ENCODE measurements at regions not wholly inside any gene's neighbourhood (a gene's known extent, or its start where the extent isn't known, plus 50 kb on each side); places are given as distances from the start of the nearest gene placed in this dataset.

GRCh38 chr5:167639273-167639672 lies 652.2 kb upstream of the WWC1 start:
- Histone ChIP-seq H3K4me3 (ENCODE audit: low read length in 3 of 3) (no peak overlapping the region), H3K4me1 (ENCODE audit: control insufficient read depth in 3 of 3, insufficient read depth in 3 of 3, low read length in 3 of 3) (no peaks in the 10 kb centered on the region), H3K9ac (ENCODE audit: low read depth in 1 of 3, low read length in 3 of 3) (no peak overlapping the region), H3K27me3 (ENCODE audit: control insufficient read depth in 3 of 3, insufficient read depth in 3 of 3, low read length in 3 of 3) (no peaks in the 10 kb centered on the region), H3K9me3 (ENCODE audit: control insufficient read depth in 3 of 3, low read length in 3 of 3) (no peaks in the 10 kb centered on the region), H3K36me3 (ENCODE audit: control insufficient read depth in 3 of 3, insufficient read depth in 3 of 3, low read length in 3 of 3) (no peaks in the 10 kb centered on the region), H3K27ac (ENCODE audit: low read depth, low read length) (no peak overlapping the region)

GRCh38 chr5:167639766-167640165 lies 651.7 kb upstream of the WWC1 start:
- H3K27me3 ChIP-seq (ENCODE audit: control insufficient read depth in 3 of 3, insufficient read depth in 3 of 3, low read length in 3 of 3) = no peaks in the 10 kb centered on the region
- no peak overlapping the region for H3K9ac ChIP-seq (ENCODE audit: low read depth in 1 of 3, low read length in 3 of 3)
- H3K9me3 ChIP-seq (ENCODE audit: control insufficient read depth in 3 of 3, low read length in 3 of 3) = no peaks in the 10 kb centered on the region
- H3K36me3 ChIP-seq (ENCODE audit: control insufficient read depth in 3 of 3, insufficient read depth in 3 of 3, low read length in 3 of 3) = no peaks in the 10 kb centered on the region
- no peaks in the 10 kb centered on the region for H3K4me1 ChIP-seq (ENCODE audit: control insufficient read depth in 3 of 3, insufficient read depth in 3 of 3, low read length in 3 of 3)
- no peak overlapping the region for H3K4me3 ChIP-seq (ENCODE audit: low read length in 3 of 3)
- no peak overlapping the region for H3K27ac ChIP-seq (ENCODE audit: low read depth, low read length)

GRCh38 chr5:167642181-167642580 lies 649.3 kb upstream of the WWC1 start:
- Histone ChIP-seq H3K9ac (ENCODE audit: low read depth in 1 of 3, low read length in 3 of 3) (no peak overlapping the region), H3K4me3 (ENCODE audit: low read length in 3 of 3) (no peak overlapping the region), H3K36me3 (ENCODE audit: control insufficient read depth in 3 of 3, insufficient read depth in 3 of 3, low read length in 3 of 3) (no peaks in the 10 kb centered on the region), H3K4me1 (ENCODE audit: control insufficient read depth in 3 of 3, insufficient read depth in 3 of 3, low read length in 3 of 3) (no peaks in the 10 kb centered on the region), H3K27ac (ENCODE audit: low read depth, low read length) (no peak overlapping the region), H3K27me3 (ENCODE audit: control insufficient read depth in 3 of 3, insufficient read depth in 3 of 3, low read length in 3 of 3) (no peaks in the 10 kb centered on the region), H3K9me3 (ENCODE audit: control insufficient read depth in 3 of 3, low read length in 3 of 3) (no peaks in the 10 kb centered on the region)

- no peak overlapping the region for H3K9ac ChIP-seq (ENCODE audit: low read depth in 1 of 3, low read length in 3 of 3)
- H3K27me3 ChIP-seq (ENCODE audit: control insufficient read depth in 3 of 3, insufficient read depth in 3 of 3, low read length in 3 of 3) = no peaks in the 10 kb centered on the region
- H3K4me1 ChIP-seq (ENCODE audit: control insufficient read depth in 3 of 3, insufficient read depth in 3 of 3, low read length in 3 of 3) = no peaks in the 10 kb centered on the region
- H3K27ac ChIP-seq (ENCODE audit: low read depth, low read length) = no peak overlapping the region
- no peak overlapping the region for H3K4me3 ChIP-seq (ENCODE audit: low read length in 3 of 3)
- no peaks in the 10 kb centered on the region for H3K36me3 ChIP-seq (ENCODE audit: control insufficient read depth in 3 of 3, insufficient read depth in 3 of 3, low read length in 3 of 3)
- no peaks in the 10 kb centered on the region for H3K9me3 ChIP-seq (ENCODE audit: control insufficient read depth in 3 of 3, low read length in 3 of 3)
Measured at GRCh38 chr5:167642779-167643517, 648.5 kb upstream of the WWC1 start.

GRCh38 chr5:167643631-167644280 lies 647.7 kb upstream of the WWC1 start:
- no peaks in the 10 kb centered on the region for H3K9me3 ChIP-seq (ENCODE audit: control insufficient read depth in 3 of 3, low read length in 3 of 3)
- H3K27me3 ChIP-seq (ENCODE audit: control insufficient read depth in 3 of 3, insufficient read depth in 3 of 3, low read length in 3 of 3) = no peaks in the 10 kb centered on the region
- H3K27ac ChIP-seq (ENCODE audit: low read depth, low read length) = no peak overlapping the region
- no peaks in the 10 kb centered on the region for H3K4me1 ChIP-seq (ENCODE audit: control insufficient read depth in 3 of 3, insufficient read depth in 3 of 3, low read length in 3 of 3)
- no peak overlapping the region for H3K4me3 ChIP-seq (ENCODE audit: low read length in 3 of 3)
- no peak overlapping the region for H3K9ac ChIP-seq (ENCODE audit: low read depth in 1 of 3, low read length in 3 of 3)
- no peaks in the 10 kb centered on the region for H3K36me3 ChIP-seq (ENCODE audit: control insufficient read depth in 3 of 3, insufficient read depth in 3 of 3, low read length in 3 of 3)

GRCh38 chr5:167644619-167645018 lies 646.8 kb upstream of the WWC1 start:
- H3K9me3 ChIP-seq (ENCODE audit: control insufficient read depth in 3 of 3, low read length in 3 of 3) = no peaks in the 10 kb centered on the region
- H3K9ac ChIP-seq (ENCODE audit: low read depth in 1 of 3, low read length in 3 of 3) = no peak overlapping the region

GRCh38 chr5:167649471-167649870 lies 642.0 kb upstream of the WWC1 start:
- Histone ChIP-seq H3K4me3 (ENCODE audit: low read length in 3 of 3) (no peak overlapping the region), H3K9me3 (ENCODE audit: control insufficient read depth in 3 of 3, low read length in 3 of 3) (no peaks in the 10 kb centered on the region), H3K36me3 (ENCODE audit: control insufficient read depth in 3 of 3, insufficient read depth in 3 of 3, low read length in 3 of 3) (no peaks in the 10 kb centered on the region), H3K27ac (ENCODE audit: low read depth, low read length) (no peak overlapping the region), H3K27me3 (ENCODE audit: control insufficient read depth in 3 of 3, insufficient read depth in 3 of 3, low read length in 3 of 3) (no peaks in the 10 kb centered on the region), H3K4me1 (ENCODE audit: control insufficient read depth in 3 of 3, insufficient read depth in 3 of 3, low read length in 3 of 3) (no peaks in the 10 kb centered on the region), H3K9ac (ENCODE audit: low read depth in 1 of 3, low read length in 3 of 3) (no peak overlapping the region)

More at GRCh38 chr5:167644619-167645018, 646.8 kb upstream of the WWC1 start:
- no peaks in the 10 kb centered on the region for H3K27me3 ChIP-seq (ENCODE audit: control insufficient read depth in 3 of 3, insufficient read depth in 3 of 3, low read length in 3 of 3)
- H3K4me3 ChIP-seq (ENCODE audit: low read length in 3 of 3) = no peak overlapping the region
- no peaks in the 10 kb centered on the region for H3K36me3 ChIP-seq (ENCODE audit: control insufficient read depth in 3 of 3, insufficient read depth in 3 of 3, low read length in 3 of 3)
- H3K27ac ChIP-seq (ENCODE audit: low read depth, low read length) = no peak overlapping the region
- no peaks in the 10 kb centered on the region for H3K4me1 ChIP-seq (ENCODE audit: control insufficient read depth in 3 of 3, insufficient read depth in 3 of 3, low read length in 3 of 3)

- no peak overlapping the region for H3K27ac ChIP-seq (ENCODE audit: low read depth, low read length)
- H3K36me3 ChIP-seq (ENCODE audit: control insufficient read depth in 3 of 3, insufficient read depth in 3 of 3, low read length in 3 of 3) = no peaks in the 10 kb centered on the region
- no peak overlapping the region for H3K4me3 ChIP-seq (ENCODE audit: low read length in 3 of 3)
- no peaks in the 10 kb centered on the region for H3K4me1 ChIP-seq (ENCODE audit: control insufficient read depth in 3 of 3, insufficient read depth in 3 of 3, low read length in 3 of 3)
- no peaks in the 10 kb centered on the region for H3K27me3 ChIP-seq (ENCODE audit: control insufficient read depth in 3 of 3, insufficient read depth in 3 of 3, low read length in 3 of 3)
- H3K9ac ChIP-seq (ENCODE audit: low read depth in 1 of 3, low read length in 3 of 3) = no peak overlapping the region
- no peaks in the 10 kb centered on the region for H3K9me3 ChIP-seq (ENCODE audit: control insufficient read depth in 3 of 3, low read length in 3 of 3)
Measured at GRCh38 chr5:167652690-167653089, 638.8 kb upstream of the WWC1 start.

GRCh38 chr5:167653645-167654106 lies 637.8 kb upstream of the WWC1 start:
- no peaks in the 10 kb centered on the region for H3K4me1 ChIP-seq (ENCODE audit: control insufficient read depth in 3 of 3, insufficient read depth in 3 of 3, low read length in 3 of 3)
- no peak overlapping the region for H3K4me3 ChIP-seq (ENCODE audit: low read length in 3 of 3)
- H3K36me3 ChIP-seq (ENCODE audit: control insufficient read depth in 3 of 3, insufficient read depth in 3 of 3, low read length in 3 of 3) = no peaks in the 10 kb centered on the region
- H3K27me3 ChIP-seq (ENCODE audit: control insufficient read depth in 3 of 3, insufficient read depth in 3 of 3, low read length in 3 of 3) = no peaks in the 10 kb centered on the region
- H3K27ac ChIP-seq (ENCODE audit: low read depth, low read length) = no peak overlapping the region
- H3K9me3 ChIP-seq (ENCODE audit: control insufficient read depth in 3 of 3, low read length in 3 of 3) = no peaks in the 10 kb centered on the region
- no peak overlapping the region for H3K9ac ChIP-seq (ENCODE audit: low read depth in 1 of 3, low read length in 3 of 3)

- H3K4me1 ChIP-seq (ENCODE audit: control insufficient read depth in 3 of 3, insufficient read depth in 3 of 3, low read length in 3 of 3) = no peaks in the 10 kb centered on the region
- no peaks in the 10 kb centered on the region for H3K27me3 ChIP-seq (ENCODE audit: control insufficient read depth in 3 of 3, insufficient read depth in 3 of 3, low read length in 3 of 3)
- no peaks in the 10 kb centered on the region for H3K36me3 ChIP-seq (ENCODE audit: control insufficient read depth in 3 of 3, insufficient read depth in 3 of 3, low read length in 3 of 3)
- no peak overlapping the region for H3K27ac ChIP-seq (ENCODE audit: low read depth, low read length)
- H3K9me3 ChIP-seq (ENCODE audit: control insufficient read depth in 3 of 3, low read length in 3 of 3) = no peaks in the 10 kb centered on the region
- H3K9ac ChIP-seq (ENCODE audit: low read depth in 1 of 3, low read length in 3 of 3) = no peak overlapping the region
- H3K4me3 ChIP-seq (ENCODE audit: low read length in 3 of 3) = no peak overlapping the region
Measured at GRCh38 chr5:167657016-167657415, 634.4 kb upstream of the WWC1 start.

All from skeletal muscle tissue (tissue), 3 donors.